Activated T-helper 17 cell treated with anti-CD3 and anti-CD28 coated beads, Interleukin-2, amount 50 U/mL, for 72 hours (primary cell): ENCODE measurements at regions not wholly inside any gene's neighbourhood (a gene's known extent, or its start where the extent isn't known, plus 50 kb on each side); places are given as distances from the start of the nearest gene placed in this dataset.

Experiments used
- ATAC-seq: fragments of 150-1000 bp; cut with Tn5 transposase; replicated peaks from 2 replicates; pipeline ENCODE4 v1.10.0; 2021; ENCODE audit warnings: mild to moderate bottlenecking, moderate library complexity
- H3K27ac Mint-ChIP-seq: one replicate; pipeline ENCODE4 v1.8.0; 2022; ENCODE audit warnings: mixed read lengths
- H3K27me3 Mint-ChIP-seq: one replicate; pipeline ENCODE4 v1.8.0; 2022; ENCODE audit warnings: mixed read lengths
- H3K36me3 Mint-ChIP-seq: one replicate; pipeline ENCODE4 v1.8.0; 2022; ENCODE audit warnings: low read depth, mild to moderate bottlenecking, mixed read lengths
- H3K4me1 Mint-ChIP-seq: one replicate; pipeline ENCODE4 v1.8.0; 2022; ENCODE audit warnings: mixed read lengths
- H3K4me3 Mint-ChIP-seq: one replicate; pipeline ENCODE4 v1.8.0; 2022; ENCODE audit warnings: mild to moderate bottlenecking, mixed read lengths
- H3K9me3 Mint-ChIP-seq: one replicate; pipeline ENCODE4 v1.8.0; 2022; ENCODE audit warnings: mixed read lengths

- Mint-ChIP-seq H3K4me3 (no peak overlapping the region), H3K27me3 (peaks cover 13% of the 10 kb centered on the region), H3K36me3 (no peaks in the 10 kb centered on the region), H3K27ac (no peak overlapping the region), H3K4me1 (no peaks in the 10 kb centered on the region), H3K9me3 (no peaks in the 10 kb centered on the region)
- ATAC-seq = no peak
These were observed 131.5 kb downstream of the SPATA19 start for GRCh38 chr11:133713844-133714243.

- no peak for ATAC-seq
- no peak overlapping the region for H3K27ac Mint-ChIP-seq
- no peak overlapping the region for H3K4me3 Mint-ChIP-seq
- H3K36me3 Mint-ChIP-seq = no peaks in the 10 kb centered on the region
- no peaks in the 10 kb centered on the region for H3K9me3 Mint-ChIP-seq
- peaks cover 13% of the 10 kb centered on the region for H3K27me3 Mint-ChIP-seq
- no peaks in the 10 kb centered on the region for H3K4me1 Mint-ChIP-seq
These were observed 131.9 kb downstream of the SPATA19 start for GRCh38 chr11:133713406-133713805.

- H3K27ac Mint-ChIP-seq = no peak overlapping the region
- no peaks in the 10 kb centered on the region for H3K4me1 Mint-ChIP-seq
- no peaks in the 10 kb centered on the region for H3K9me3 Mint-ChIP-seq
- H3K36me3 Mint-ChIP-seq = no peaks in the 10 kb centered on the region
- no peak for ATAC-seq
- peaks cover 9% of the 10 kb centered on the region for H3K27me3 Mint-ChIP-seq
- H3K4me3 Mint-ChIP-seq = no peak overlapping the region
These were observed 133.2 kb downstream of the SPATA19 start for GRCh38 chr11:133712051-133712560.

GRCh38 chr11:133711545-133711944 is 133.8 kb downstream of the SPATA19 start:
- Mint-ChIP-seq H3K27me3 (peaks cover 8% of the 10 kb centered on the region), H3K27ac (no peak overlapping the region), H3K4me3 (no peak overlapping the region), H3K9me3 (no peaks in the 10 kb centered on the region), H3K4me1 (no peaks in the 10 kb centered on the region), H3K36me3 (no peaks in the 10 kb centered on the region)
- no peak for ATAC-seq

- Mint-ChIP-seq H3K4me1 (no peaks in the 10 kb centered on the region), H3K4me3 (no peak overlapping the region), H3K27me3 (peaks cover 6% of the 10 kb centered on the region), H3K9me3 (no peaks in the 10 kb centered on the region), H3K27ac (no peak overlapping the region), H3K36me3 (no peaks in the 10 kb centered on the region)
- no peak for ATAC-seq
These were observed 134.6 kb downstream of the SPATA19 start for GRCh38 chr11:133710681-133711240.

GRCh38 chr11:133710241-133710640 is 135.1 kb downstream of the SPATA19 start:
- no peaks in the 10 kb centered on the region for H3K9me3 Mint-ChIP-seq
- peaks cover 4% of the 10 kb centered on the region for H3K27me3 Mint-ChIP-seq
- no peak overlapping the region for H3K27ac Mint-ChIP-seq
- H3K36me3 Mint-ChIP-seq = no peaks in the 10 kb centered on the region
- ATAC-seq = no peak
- H3K4me1 Mint-ChIP-seq = no peaks in the 10 kb centered on the region
- H3K4me3 Mint-ChIP-seq = no peak overlapping the region

- no peak overlapping the region for H3K27ac Mint-ChIP-seq
- peaks cover 7% of the 10 kb centered on the region for H3K27me3 Mint-ChIP-seq
- no peaks in the 10 kb centered on the region for H3K9me3 Mint-ChIP-seq
- no peak for ATAC-seq
- no peaks in the 10 kb centered on the region for H3K36me3 Mint-ChIP-seq
- H3K4me3 Mint-ChIP-seq = no peak overlapping the region
- H3K4me1 Mint-ChIP-seq = no peaks in the 10 kb centered on the region
These were observed 136.7 kb downstream of the SPATA19 start for GRCh38 chr11:133708547-133709051.

GRCh38 chr11:133706925-133707794 is 138.2 kb downstream of the SPATA19 start:
- H3K4me1 Mint-ChIP-seq = no peaks in the 10 kb centered on the region
- H3K4me3 Mint-ChIP-seq = no peak overlapping the region
- no peaks in the 10 kb centered on the region for H3K9me3 Mint-ChIP-seq
- H3K36me3 Mint-ChIP-seq = no peaks in the 10 kb centered on the region
- no peak overlapping the region for H3K27ac Mint-ChIP-seq
- H3K27me3 Mint-ChIP-seq = peaks cover 3% of the 10 kb centered on the region
- ATAC-seq = no peak

GRCh38 chr11:133705873-133706272 is 139.4 kb downstream of the SPATA19 start:
- Mint-ChIP-seq H3K27ac (no peak overlapping the region), H3K4me1 (no peaks in the 10 kb centered on the region), H3K4me3 (no peak overlapping the region), H3K9me3 (no peaks in the 10 kb centered on the region), H3K36me3 (no peaks in the 10 kb centered on the region), H3K27me3 (peaks cover 3% of the 10 kb centered on the region)
- no peak for ATAC-seq

- no peaks in the 10 kb centered on the region for H3K4me1 Mint-ChIP-seq
- no peak overlapping the region for H3K27ac Mint-ChIP-seq
- H3K36me3 Mint-ChIP-seq = no peaks in the 10 kb centered on the region
- no peaks in the 10 kb centered on the region for H3K9me3 Mint-ChIP-seq
- no peak overlapping the region for H3K4me3 Mint-ChIP-seq
- H3K27me3 Mint-ChIP-seq = peaks cover 3% of the 10 kb centered on the region
- no peak for ATAC-seq
These were observed 140.2 kb downstream of the SPATA19 start for GRCh38 chr11:133705074-133705648.

- H3K36me3 Mint-ChIP-seq = no peaks in the 10 kb centered on the region
- no peaks in the 10 kb centered on the region for H3K9me3 Mint-ChIP-seq
- no peaks in the 10 kb centered on the region for H3K27me3 Mint-ChIP-seq
- H3K27ac Mint-ChIP-seq = no peak overlapping the region
- H3K4me3 Mint-ChIP-seq = no peak overlapping the region
- no peaks in the 10 kb centered on the region for H3K4me1 Mint-ChIP-seq
- ATAC-seq = no peak
These were observed 146.2 kb downstream of the SPATA19 start for GRCh38 chr11:133699071-133699470.

GRCh38 chr11:133698654-133699053 is 146.7 kb downstream of the SPATA19 start:
- no peak for ATAC-seq
- Mint-ChIP-seq H3K4me1 (no peaks in the 10 kb centered on the region), H3K4me3 (no peak overlapping the region), H3K27ac (no peak overlapping the region), H3K36me3 (no peaks in the 10 kb centered on the region), H3K9me3 (no peaks in the 10 kb centered on the region), H3K27me3 (no peaks in the 10 kb centered on the region)

GRCh38 chr11:133697603-133698180 is 147.6 kb downstream of the SPATA19 start:
- H3K27me3 Mint-ChIP-seq = no peaks in the 10 kb centered on the region
- H3K36me3 Mint-ChIP-seq = no peaks in the 10 kb centered on the region

GRCh38 chr11:133697161-133697560 is 148.2 kb downstream of the SPATA19 start:
- no peak for ATAC-seq
- no peaks in the 10 kb centered on the region for H3K4me1 Mint-ChIP-seq
- H3K36me3 Mint-ChIP-seq = no peaks in the 10 kb centered on the region
- H3K27ac Mint-ChIP-seq = no peak overlapping the region
- no peaks in the 10 kb centered on the region for H3K9me3 Mint-ChIP-seq
- H3K4me3 Mint-ChIP-seq = no peak overlapping the region
- no peaks in the 10 kb centered on the region for H3K27me3 Mint-ChIP-seq

More at GRCh38 chr11:133697603-133698180, 147.6 kb downstream of the SPATA19 start:
- H3K27ac Mint-ChIP-seq = no peak overlapping the region
- no peaks in the 10 kb centered on the region for H3K4me1 Mint-ChIP-seq
- H3K9me3 Mint-ChIP-seq = no peaks in the 10 kb centered on the region
- ATAC-seq = no peak
- no peak overlapping the region for H3K4me3 Mint-ChIP-seq
